Jurkat, Clone E6-1 (cell line): ENCODE measurements at regions not wholly inside any gene's neighbourhood (a gene's known extent, or its start where the extent isn't known, plus 50 kb on each side); places are given as distances from the start of the nearest gene placed in this dataset.

Experiments used
- DNase-seq: peaks from one replicate; pipeline ENCODE4 v3.0.0-alpha.2; 2011; ENCODE audit warnings: low read depth, low spot score
- H3K4me3 ChIP-seq: 2 replicates; pipeline ENCODE4 v1.5.1; 2011; ENCODE audit warnings: mild to moderate bottlenecking, low read length, control low read depth, moderate library complexity

GRCh38 chr6:135640449-135641111 is 143.0 kb upstream of the AHI1 start:
- H3K4me3 ChIP-seq = no peak overlapping the region
- no peak for DNase-seq

DNA sequence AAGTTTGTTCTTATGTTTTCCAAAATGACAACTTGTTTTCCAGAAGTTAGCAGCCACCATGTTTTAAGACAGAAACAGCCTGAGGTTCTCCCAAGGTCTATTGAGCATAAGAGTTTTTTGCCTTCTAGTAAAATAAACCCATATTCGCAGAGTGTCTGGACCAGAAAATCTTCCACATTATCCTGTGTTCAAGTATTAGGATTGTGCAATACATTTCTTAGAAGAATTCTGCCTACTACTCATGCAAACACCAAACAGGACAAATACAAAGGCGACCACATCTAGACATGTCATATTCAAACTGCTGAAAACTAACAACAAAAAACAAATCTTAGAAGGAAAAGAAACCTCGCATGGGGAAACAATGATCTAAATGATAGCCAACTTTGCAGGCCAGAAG is 145.4 kb upstream of the AHI1 start:
- no peak for DNase-seq
- no peak overlapping the region for H3K4me3 ChIP-seq

- DNase-seq = no peak
- no peak overlapping the region for H3K4me3 ChIP-seq
Observed at GRCh38 chr6:135644394-135644793, 146.9 kb upstream of the AHI1 start.

GRCh38 chr6:135647521-135647920 is 150.0 kb upstream of the AHI1 start:
- DNase-seq = no peak
- no peak overlapping the region for H3K4me3 ChIP-seq

DNA sequence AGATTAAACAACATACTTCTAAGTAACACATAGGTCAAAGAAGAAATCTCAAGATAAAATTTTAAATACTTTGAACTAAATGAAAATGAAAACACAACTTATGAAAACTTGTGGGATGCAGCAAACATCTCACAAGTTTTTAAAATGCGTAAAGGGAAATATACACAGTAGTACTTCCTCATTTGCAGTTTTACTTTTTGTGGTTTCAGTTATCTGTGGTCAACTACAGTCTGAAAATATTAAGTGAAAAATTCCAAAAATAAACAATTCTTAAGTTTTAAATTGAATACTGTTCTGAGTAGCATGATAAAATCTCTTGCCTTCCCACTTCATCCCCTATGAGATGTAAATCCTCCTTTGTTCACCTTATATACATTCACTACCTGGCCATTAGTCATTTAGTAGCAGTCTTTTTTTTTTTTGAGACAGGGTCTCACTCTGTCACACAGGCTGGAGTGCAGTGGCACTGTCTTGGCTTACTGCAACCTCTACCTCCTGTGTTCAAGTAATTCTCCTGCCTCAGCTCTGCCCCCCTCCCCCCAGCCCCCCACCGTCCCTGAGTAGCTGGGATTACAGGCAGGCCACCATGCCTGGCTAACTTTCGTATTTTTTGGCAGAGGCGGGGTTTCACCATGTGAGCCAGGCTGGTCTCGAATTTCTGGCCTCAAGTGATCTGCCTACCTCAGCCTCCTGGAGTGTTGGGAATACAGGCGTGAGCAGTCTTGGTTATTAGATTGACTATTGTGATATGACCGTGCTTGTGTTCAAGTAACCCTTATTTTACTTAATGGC is 154.6 kb upstream of the AHI1 start:
- H3K4me3 ChIP-seq = no peak overlapping the region
- DNase-seq = no peak

- no peak overlapping the region for H3K4me3 ChIP-seq
- no peak for DNase-seq
Observed at GRCh38 chr6:135655055-135655454, 157.5 kb upstream of the AHI1 start.

DNA sequence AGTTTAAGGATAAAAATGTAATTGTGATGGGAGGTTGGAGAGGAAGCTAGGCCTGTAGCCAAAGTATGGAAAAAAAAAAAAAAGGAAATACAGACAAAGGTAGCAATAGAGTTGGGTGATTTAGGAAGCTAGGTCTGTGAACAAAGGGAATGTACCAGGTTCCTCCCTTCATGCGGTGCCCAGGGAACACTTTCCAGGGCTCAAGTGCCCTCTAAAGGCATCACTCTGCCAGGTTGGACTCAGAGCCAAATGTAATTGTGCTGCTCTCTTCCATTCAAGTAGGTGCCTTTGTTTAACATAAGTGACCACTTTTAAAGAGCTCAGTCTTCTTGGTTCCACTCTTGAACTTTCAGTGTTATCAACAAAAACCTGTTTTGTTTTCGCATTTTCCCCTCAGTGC is 159.7 kb upstream of the AHI1 start:
- no peak overlapping the region for H3K4me3 ChIP-seq
- no peak for DNase-seq

GRCh38 chr6:135658481-135658880 is 160.9 kb upstream of the AHI1 start:
- no peak for DNase-seq
- H3K4me3 ChIP-seq = no peak overlapping the region

DNA sequence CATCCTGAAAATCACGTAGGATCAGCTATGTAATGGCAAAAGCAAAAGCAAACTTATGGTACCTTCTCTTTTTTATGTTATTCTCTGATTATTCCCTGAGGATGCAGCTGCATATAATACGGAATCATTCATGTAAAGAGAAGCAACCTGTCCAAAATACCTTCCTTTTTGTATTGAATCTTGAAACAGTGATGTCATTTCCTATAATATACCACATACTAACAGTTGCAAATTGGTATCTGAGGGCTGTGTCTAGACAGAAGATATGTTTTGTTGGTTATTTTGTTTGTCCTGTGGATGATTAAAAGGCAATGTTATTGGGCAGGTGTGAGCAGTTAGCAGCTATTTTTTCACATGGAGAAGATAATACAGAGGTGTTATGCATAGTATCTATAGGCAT is 161.4 kb upstream of the AHI1 start:
- no peak overlapping the region for H3K4me3 ChIP-seq
- DNase-seq = no peak

GRCh38 chr6:135664527-135664926 is 167.0 kb upstream of the AHI1 start:
- H3K4me3 ChIP-seq = no peak overlapping the region
- no peak for DNase-seq

- no peak for DNase-seq
- no peak overlapping the region for H3K4me3 ChIP-seq
Observed at GRCh38 chr6:135665935-135666334, 168.4 kb upstream of the AHI1 start.

GRCh38 chr6:135667691-135668455 is 170.3 kb upstream of the AHI1 start:
- no peak overlapping the region for H3K4me3 ChIP-seq

GRCh38 chr6:135672256-135672655 is 174.7 kb upstream of the AHI1 start:
- H3K4me3 ChIP-seq = no peak overlapping the region
- DNase-seq = no peak

More at GRCh38 chr6:135667691-135668455, 170.3 kb upstream of the AHI1 start:
- DNase-seq = no peak

GRCh38 chr6:135673501-135674309 is 176.2 kb upstream of the AHI1 start:
- DNase-seq = no peak
- no peak overlapping the region for H3K4me3 ChIP-seq

DNA sequence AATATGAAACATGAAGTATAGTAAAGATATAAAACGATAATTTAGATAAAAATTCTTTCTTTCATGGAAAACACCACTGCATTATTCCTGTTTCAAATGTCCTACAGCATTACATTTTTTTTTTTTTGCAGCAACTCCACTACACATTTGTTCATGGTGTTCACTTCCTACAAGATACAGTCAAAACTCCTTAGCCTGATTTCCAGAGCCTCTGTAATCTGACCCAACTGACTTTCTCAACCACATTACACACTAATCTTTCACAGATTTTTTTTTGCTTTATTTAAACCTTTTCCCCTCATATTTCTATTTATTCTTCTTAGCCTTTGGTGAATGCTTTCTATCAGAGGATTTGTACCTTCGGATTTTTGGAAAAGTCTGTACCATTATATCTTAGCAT is 176.5 kb upstream of the PDE7B start:
- no peak for DNase-seq
- H3K4me3 ChIP-seq = no peak overlapping the region

DNA sequence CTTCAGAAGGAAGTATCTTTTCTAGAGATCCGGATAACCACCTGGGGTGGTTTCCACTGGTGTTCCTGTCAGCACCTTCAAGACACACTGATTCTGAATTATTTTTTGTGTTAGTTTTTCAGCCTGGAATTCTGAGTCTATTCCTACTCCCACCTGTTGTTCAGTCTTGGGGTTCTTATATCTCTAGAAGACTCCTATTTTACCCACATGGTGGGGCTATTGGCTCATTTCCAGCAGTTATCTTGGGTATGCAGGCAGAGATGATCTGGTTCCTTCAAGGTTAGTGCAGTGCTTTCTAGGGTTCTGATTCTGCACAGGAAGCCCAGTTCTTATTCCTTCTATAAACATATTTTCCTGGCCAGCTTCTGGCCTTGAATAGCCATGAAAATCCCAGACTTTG is 175.6 kb upstream of the PDE7B start:
- peak; percentile 28 for DNase-seq
- no peak overlapping the region for H3K4me3 ChIP-seq

DNA sequence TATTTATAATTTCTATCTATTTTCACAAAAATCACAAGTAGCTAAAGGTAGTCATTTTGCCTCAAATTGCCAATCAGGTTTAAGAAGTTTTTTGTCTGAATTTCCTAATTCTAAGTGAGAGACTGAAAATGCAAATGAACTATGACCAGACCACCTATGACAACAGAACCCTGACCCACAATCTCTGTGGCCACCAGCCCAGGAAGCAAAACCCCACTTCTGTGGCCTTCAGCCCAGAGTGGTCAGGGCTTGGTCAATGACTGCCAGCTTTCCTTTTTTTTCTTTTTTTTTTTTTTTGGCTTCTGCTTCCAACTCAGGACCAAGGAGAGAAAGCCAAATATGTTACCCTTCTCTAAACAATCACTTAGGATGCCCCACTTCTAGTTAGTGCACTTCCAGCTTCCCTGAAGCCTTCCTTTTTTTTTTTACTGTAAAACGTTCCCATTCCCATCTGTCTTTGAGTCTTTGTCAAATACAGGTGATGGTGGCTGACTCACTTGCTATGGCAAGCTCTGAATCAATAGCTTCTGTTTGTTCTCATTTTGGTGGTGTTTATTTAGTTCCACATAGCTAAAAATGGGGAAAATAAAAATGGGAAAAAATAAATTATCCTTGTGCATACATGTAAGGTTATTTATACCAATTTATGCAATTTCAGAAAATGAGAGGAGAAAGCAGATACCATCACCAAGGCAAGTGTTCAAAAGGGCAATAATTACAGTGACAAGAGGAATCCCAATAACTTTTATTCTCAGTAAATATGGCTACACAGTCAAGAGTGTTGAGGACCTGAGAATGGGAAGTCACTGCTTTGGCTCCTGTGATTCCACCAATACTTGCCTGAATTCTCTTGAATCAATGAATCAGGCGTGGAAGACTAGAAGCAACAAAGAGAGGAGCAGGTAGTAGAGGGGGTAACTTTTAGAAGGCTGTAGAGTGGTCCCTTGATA is 170.3 kb upstream of the PDE7B start:
- no peak for DNase-seq
- no peak overlapping the region for H3K4me3 ChIP-seq

GRCh38 chr6:135686784-135687301 is 164.7 kb upstream of the PDE7B start:
- DNase-seq = no peak

More at GRCh38 chr6:135686784-135687301, 164.7 kb upstream of the PDE7B start:
- H3K4me3 ChIP-seq = no peak overlapping the region
